GM18519 (cell line): ENCODE measurements at regions not wholly inside any gene's neighbourhood (a gene's known extent, or its start where the extent isn't known, plus 50 kb on each side); places are given as distances from the start of the nearest gene placed in this dataset.
"Not testable (repeated sequence)": the region's sequence is repeated elsewhere in the genome, so short reads cannot be mapped to it uniquely, and the experiment has no call there.

Experiments
- ATAC-seq: cut with Tn5 transposase; IDR thresholded peaks from one replicate; pipeline ENCODE4 v1.9.1; 2021; ENCODE audit warnings: mild to moderate bottlenecking, moderate library complexity; ENCODE audit not compliant: unreplicated experiment, low FRiP score

GRCh38 chr11:119586181-119586580 is 142.8 kb downstream of the NECTIN1 start:
- no peak for ATAC-seq

- ATAC-seq = no peak
Observed at GRCh38 chr11:119585043-119585781, 143.8 kb downstream of the NECTIN1 start.

GRCh38 chr11:119584193-119585042 is 144.6 kb downstream of the NECTIN1 start:
- ATAC-seq = no peak

- no peak for ATAC-seq
Observed at GRCh38 chr11:119583585-119583984, 145.4 kb downstream of the NECTIN1 start.

- not testable (repeated sequence) for ATAC-seq
Observed at GRCh38 chr11:119581396-119581795, 147.6 kb downstream of the NECTIN1 start.

- no peak for ATAC-seq
Observed at GRCh38 chr11:119580751-119581150, 148.2 kb downstream of the NECTIN1 start.

GRCh38 chr11:119580081-119580480 is 148.9 kb downstream of the NECTIN1 start:
- no peak for ATAC-seq

- ATAC-seq = no peak
Observed at GRCh38 chr11:119578521-119579191, 150.3 kb downstream of the NECTIN1 start.

- no peak for ATAC-seq
Observed at GRCh38 chr11:119573858-119574257, 150.9 kb upstream of the THY1 start.

- no peak for ATAC-seq
Observed at GRCh38 chr11:119572481-119573424, 149.8 kb upstream of the THY1 start.

- no peak for ATAC-seq
Observed at GRCh38 chr11:119571311-119571710, 148.3 kb upstream of the THY1 start.

GRCh38 chr11:119567688-119568582 is 145.0 kb upstream of the THY1 start:
- no peak for ATAC-seq

- ATAC-seq = no peak
Observed at GRCh38 chr11:119566319-119566718, 143.3 kb upstream of the THY1 start.

GRCh38 chr11:119565693-119566092 is 142.7 kb upstream of the THY1 start:
- not testable (repeated sequence) for ATAC-seq

GRCh38 chr11:119560961-119561360 is 138.0 kb upstream of the THY1 start:
- no peak for ATAC-seq

- no peak for ATAC-seq
Observed at GRCh38 chr11:119560291-119560690, 137.3 kb upstream of the THY1 start.

GRCh38 chr11:119552106-119552485 is 129.1 kb upstream of the THY1 start:
- ATAC-seq = no peak

GRCh38 chr11:119551420-119552105 is 128.6 kb upstream of the THY1 start:
- ATAC-seq = no peak
